SK-MEL-5 (cell line): ENCODE measurements at regions not wholly inside any gene's neighbourhood (a gene's known extent, or its start where the extent isn't known, plus 50 kb on each side); places are given as distances from the start of the nearest gene placed in this dataset.
"Not testable (repeated sequence)": the region's sequence is repeated elsewhere in the genome, so short reads cannot be mapped to it uniquely, and the experiment has no call there.

Source experiments
- DNase-seq: peaks from one replicate; pipeline ENCODE4 v3.0.0-alpha.2; 2016; ENCODE audit warnings: low read depth, low spot score
- in situ Hi-C: cut with HindIII; loops from 2 replicates; pipeline ENCODE4 v1.10.0; 2016; ENCODE audit warnings: low sequenced_read_pairs, high pct_unique_total_duplicates, low pct_unique_long_range_greater_than_20kb

- DNase-seq, in situ Hi-C loops: not testable (repeated sequence)
These were observed 77.9 kb downstream of the NR4A2 start for GRCh38 chr2:156254637-156255067.

GRCh38 chr2:156253765-156254164 is 78.8 kb downstream of the NR4A2 start:
- in situ Hi-C loops: no loop called here
- no peak for DNase-seq

- in situ Hi-C loops: no loop called here
- DNase-seq: no peak
These were observed 89.6 kb downstream of the NR4A2 start for GRCh38 chr2:156242874-156243273.

- in situ Hi-C loops: no loop called here
- no peak for DNase-seq
These were observed 95.0 kb downstream of the NR4A2 start for GRCh38 chr2:156237558-156237957.

- no peak for DNase-seq
- in situ Hi-C loops: no loop called here
These were observed 102.7 kb downstream of the NR4A2 start for GRCh38 chr2:156229724-156230362.

GRCh38 chr2:156223328-156223727 is 109.2 kb downstream of the NR4A2 start:
- in situ Hi-C loops, DNase-seq: not testable (repeated sequence)

- in situ Hi-C loops: no loop called here
- no peak for DNase-seq
These were observed 110.8 kb downstream of the NR4A2 start for GRCh38 chr2:156221703-156222102.

GRCh38 chr2:156219491-156220100 is 112.9 kb downstream of the NR4A2 start:
- in situ Hi-C loops: no loop called here
- no peak for DNase-seq

- peak; percentile 33 for DNase-seq
- in situ Hi-C loops: no loop called here
These were observed 116.9 kb downstream of the NR4A2 start for GRCh38 chr2:156215656-156216055.

GRCh38 chr2:156211318-156211717 is 121.2 kb downstream of the NR4A2 start:
- no peak for DNase-seq
- in situ Hi-C loops: no loop called here

GRCh38 chr2:156206355-156206754 is 126.2 kb downstream of the NR4A2 start:
- DNase-seq: no peak
- in situ Hi-C loops: no loop called here

GRCh38 chr2:156199588-156199987 is 132.9 kb downstream of the NR4A2 start:
- no peak for DNase-seq
- in situ Hi-C loops: no loop called here

- in situ Hi-C loops: no loop called here
- DNase-seq: peak; percentile 73
These were observed 136.5 kb downstream of the NR4A2 start for GRCh38 chr2:156196031-156196430.

GRCh38 chr2:156192468-156192867 is 140.1 kb downstream of the NR4A2 start:
- in situ Hi-C loops: no loop called here

GRCh38 chr2:156191527-156191926 is 141.0 kb downstream of the NR4A2 start:
- peak; percentile 9 for DNase-seq
- in situ Hi-C loops: no loop called here

More at GRCh38 chr2:156192468-156192867, 140.1 kb downstream of the NR4A2 start:
- DNase-seq: peak; percentile 16

GRCh38 chr2:156190517-156190916 is 142.0 kb downstream of the NR4A2 start:
- DNase-seq: no peak
- in situ Hi-C loops: no loop called here

GRCh38 chr2:156189584-156189983 is 142.9 kb downstream of the NR4A2 start:
- in situ Hi-C loops: no loop called here
- no peak for DNase-seq

GRCh38 chr2:156189143-156189542 is 143.4 kb downstream of the NR4A2 start:
- in situ Hi-C loops: no loop called here
- DNase-seq: no peak

GRCh38 chr2:156182132-156182531 is 150.4 kb downstream of the NR4A2 start:
- no peak for DNase-seq
- in situ Hi-C loops: no loop called here
